K562 (cell line): ENCODE measurements at regions not wholly inside any gene's neighbourhood (a gene's known extent, or its start where the extent isn't known, plus 50 kb on each side); places are given as distances from the start of the nearest gene placed in this dataset.

Source experiments
- ATF6 ChIP-seq: sonication (generic); formaldehyde crosslinking; IDR thresholded peaks from 2 replicates; pipeline ENCODE4 v1.4.0; 2020; ENCODE audit warnings: mild to moderate bottlenecking, missing genetic modification reagents
- CGGBP1 ChIP-seq: fragments of 250-450 bp; sonication (Bioruptor Pico); IDR thresholded peaks from 2 replicates; pipeline ENCODE4 v1.9.0; 2021; ENCODE audit warnings: mild to moderate bottlenecking
- JUN ChIP-seq, 2 experiments: sonication (generic) in 1 of 2; formaldehyde crosslinking in 1 of 2; IDR thresholded peaks; 2 replicates each; pipeline versions ENCODE4 v1.6.1 to v1.8.0; 2012 to 2022; ENCODE audit warnings: borderline replicate concordance in 2 of 2, mild to moderate bottlenecking in 2 of 2, improper control_type of control experiment in 1 of 2, low read depth in 1 of 2, low read length in 1 of 2, missing genetic modification reagents in 1 of 2
- THAP12 ChIP-seq: fragments of 250-450 bp; sonication (Bioruptor Pico); IDR thresholded peaks from 2 replicates; pipeline ENCODE4 v1.9.0; 2021; ENCODE audit warnings: mild to moderate bottlenecking, inconsistent platforms
- ZNF316 ChIP-seq: fragments of 450-650 bp; IDR thresholded peaks from 2 replicates; pipeline ENCODE4 v1.6.1; 2016
- ZNF592 ChIP-seq: fragments of 450-650 bp; IDR thresholded peaks from 2 replicates; pipeline ENCODE4 v1.6.1; 2017; ENCODE audit warnings: antibody characterized with exemption, mild to moderate bottlenecking
- TF ChIP-seq, protein P1 (sequence below), 2 experiments: fragments of 450-650 bp; formaldehyde crosslinking in 1 of 2; IDR thresholded peaks; 2 replicates each; pipeline versions ENCODE4 v1.4.0 to v1.6.1; 2014 to 2020; ENCODE audit warnings: mild to moderate bottlenecking in 2 of 2, borderline replicate concordance in 1 of 2, low read depth in 1 of 2
- TF ChIP-seq, protein P2 (sequence below): sonication (generic); formaldehyde crosslinking; IDR thresholded peaks from 2 replicates; pipeline ENCODE4 v1.8.0; 2022; ENCODE audit warnings: missing genetic modification reagents, mild to moderate bottlenecking, moderate library complexity, borderline replicate concordance

DNA sequence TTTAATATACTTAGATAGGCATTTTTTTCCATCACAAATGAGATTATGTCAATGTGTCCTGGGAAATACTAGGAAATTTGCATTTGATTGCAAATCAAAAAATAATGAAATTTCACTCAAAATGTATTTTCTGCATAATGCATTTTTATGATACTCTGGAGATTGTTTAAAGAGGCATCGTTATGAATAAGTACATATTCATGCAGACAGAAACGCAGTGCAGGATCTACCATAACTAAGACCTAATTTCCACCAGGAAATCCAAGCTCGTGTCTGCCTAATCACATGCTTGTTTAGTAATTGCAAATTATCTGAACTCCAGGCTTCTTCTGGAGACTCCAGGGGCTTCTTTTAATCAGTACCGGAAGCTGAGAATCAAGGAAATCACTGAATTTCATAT lies 163.5 kb upstream of the MXRA5 start (continued):
- TF ChIP-seq, protein P1, sequence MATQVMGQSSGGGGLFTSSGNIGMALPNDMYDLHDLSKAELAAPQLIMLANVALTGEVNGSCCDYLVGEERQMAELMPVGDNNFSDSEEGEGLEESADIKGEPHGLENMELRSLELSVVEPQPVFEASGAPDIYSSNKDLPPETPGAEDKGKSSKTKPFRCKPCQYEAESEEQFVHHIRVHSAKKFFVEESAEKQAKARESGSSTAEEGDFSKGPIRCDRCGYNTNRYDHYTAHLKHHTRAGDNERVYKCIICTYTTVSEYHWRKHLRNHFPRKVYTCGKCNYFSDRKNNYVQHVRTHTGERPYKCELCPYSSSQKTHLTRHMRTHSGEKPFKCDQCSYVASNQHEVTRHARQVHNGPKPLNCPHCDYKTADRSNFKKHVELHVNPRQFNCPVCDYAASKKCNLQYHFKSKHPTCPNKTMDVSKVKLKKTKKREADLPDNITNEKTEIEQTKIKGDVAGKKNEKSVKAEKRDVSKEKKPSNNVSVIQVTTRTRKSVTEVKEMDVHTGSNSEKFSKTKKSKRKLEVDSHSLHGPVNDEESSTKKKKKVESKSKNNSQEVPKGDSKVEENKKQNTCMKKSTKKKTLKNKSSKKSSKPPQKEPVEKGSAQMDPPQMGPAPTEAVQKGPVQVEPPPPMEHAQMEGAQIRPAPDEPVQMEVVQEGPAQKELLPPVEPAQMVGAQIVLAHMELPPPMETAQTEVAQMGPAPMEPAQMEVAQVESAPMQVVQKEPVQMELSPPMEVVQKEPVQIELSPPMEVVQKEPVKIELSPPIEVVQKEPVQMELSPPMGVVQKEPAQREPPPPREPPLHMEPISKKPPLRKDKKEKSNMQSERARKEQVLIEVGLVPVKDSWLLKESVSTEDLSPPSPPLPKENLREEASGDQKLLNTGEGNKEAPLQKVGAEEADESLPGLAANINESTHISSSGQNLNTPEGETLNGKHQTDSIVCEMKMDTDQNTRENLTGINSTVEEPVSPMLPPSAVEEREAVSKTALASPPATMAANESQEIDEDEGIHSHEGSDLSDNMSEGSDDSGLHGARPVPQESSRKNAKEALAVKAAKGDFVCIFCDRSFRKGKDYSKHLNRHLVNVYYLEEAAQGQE (IDR thresholded peaks at IDR 0.05; ENCODE audit: borderline replicate concordance), result no peak
- TF ChIP-seq, protein P1 (CRISPR knock-in tag; IDR thresholded peaks at IDR 0.05; ENCODE audit: low read depth), result no peak
- TF ChIP-seq CGGBP1 (CRISPR knock-in tag) (no peak), ZNF592 (no peak), JUN (IDR thresholded peaks at IDR 0.05; ENCODE audit: borderline replicate concordance, low read depth, low read length) (no peak), JUN (CRISPR knock-in tag; IDR thresholded peaks at IDR 0.05; ENCODE audit: borderline replicate concordance) (no peak), THAP12 (CRISPR knock-in tag) (no peak), ATF6 (no peak), ZNF316 (no peak)
- TF ChIP-seq, protein P2, sequence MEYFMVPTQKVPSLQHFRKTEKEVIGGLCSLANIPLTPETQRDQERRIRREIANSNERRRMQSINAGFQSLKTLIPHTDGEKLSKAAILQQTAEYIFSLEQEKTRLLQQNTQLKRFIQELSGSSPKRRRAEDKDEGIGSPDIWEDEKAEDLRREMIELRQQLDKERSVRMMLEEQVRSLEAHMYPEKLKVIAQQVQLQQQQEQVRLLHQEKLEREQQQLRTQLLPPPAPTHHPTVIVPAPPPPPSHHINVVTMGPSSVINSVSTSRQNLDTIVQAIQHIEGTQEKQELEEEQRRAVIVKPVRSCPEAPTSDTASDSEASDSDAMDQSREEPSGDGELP (CRISPR knock-in tag), result no peak
